Adrenal gland (tissue), 9 donors: ENCODE measurements at regions not wholly inside any gene's neighbourhood (a gene's known extent, or its start where the extent isn't known, plus 50 kb on each side); places are given as distances from the start of the nearest gene placed in this dataset.

ENCODE experiments used
- DNase-seq, 7 donors: peaks; one replicate each; pipeline ENCODE4 v3.0.0-alpha.2; 2019 to 2020
- H3K27ac ChIP-seq, 5 donors: fragments of 200-600 bp; sonication (generic) in 4 of 5; 1 replicate in 3 of 5; 2 replicates in 2 of 5; pipeline versions ENCODE4 v1.5.1 to v1.8.0; 2016 to 2020; ENCODE audit warnings: mild to moderate bottlenecking in 1 of 5
- H3K27me3 ChIP-seq: fragments of 200-600 bp; 2 replicates; pipeline ENCODE4 v1.8.0; 2021
- H3K36me3 ChIP-seq, 2 donors: fragments of 200-600 bp; replicated peaks in 1 of 2; 1 replicate in 1 of 2; 2 replicates in 1 of 2; pipeline versions ENCODE4 v1.5.1 to v1.8.0; 2018 to 2022
- H3K4me1 ChIP-seq, 2 donors: fragments of 200-600 bp; replicated peaks in 1 of 2; 1 replicate in 1 of 2; 2 replicates in 1 of 2; pipeline versions ENCODE4 v1.5.1 to v1.8.0; 2018 to 2021
- H3K4me3 ChIP-seq, 4 donors: fragments of 200-600 bp; sonication (generic) in 3 of 4; one replicate each; pipeline ENCODE4 v1.5.1; 2016 to 2018
- H3K9me3 ChIP-seq, 3 donors: fragments of 200-600 bp; sonication (generic) in 1 of 3; replicated peaks in 1 of 3; 1 replicate in 2 of 3; 2 replicates in 1 of 3; pipeline versions ENCODE4 v1.5.1 to v1.8.0; 2016 to 2021
- CTCF ChIP-seq, 6 experiments: fragments of 450-650 bp in 4 of 6; fragments of 200-600 bp in 2 of 6; sonication (generic) in 1 of 6; IDR thresholded peaks; 1 replicate in 5 of 6; 2 replicates in 1 of 6; pipeline versions ENCODE4 v1.5.1 to v1.8.0; 2016 to 2021; ENCODE audit warnings: antibody characterized with exemption in 6 of 6, mild to moderate bottlenecking in 2 of 6, moderate library complexity in 1 of 6
- POLR2A ChIP-seq, 2 donors: fragments of 450-650 bp; IDR thresholded peaks; one replicate each; pipeline ENCODE4 v1.6.1; 2017; ENCODE audit warnings: antibody characterized with exemption in 2 of 2, mild to moderate bottlenecking in 2 of 2, moderate library complexity in 1 of 2
- whole genome bisulfite sequencing, 4 donors: extraction: QIAGEN DNeasy Blood & Tissue Kit in 2 of 4; methylation state at CpG; one replicate each; pipeline versions ENCODE4 v1.1.5 to v1.1.7; 2013 to 2017; 5-methylcytosine and 5-hydroxymethylcytosine counted together
- intact Hi-C, 2 donors: fragments of 100-400 bp; cut with DNase I; formaldehyde crosslinking; loops; one replicate each; pipeline versions ENCODE4 v1.14.1 to v1.15.0; 2022 to 2023
- donor health status: healthy with polysubstance abuse.
- donor health status: Bipolar disorder and iron deficiency.
- donor health status: DM: yes; HTN: yes; CAD: no.
- donor health status: DM: no; HTN: no; CAD: no.
- donor health status: DM: no; HTN: no; CAD: no.

GRCh38 chrX:104430742-104431119, 135.3 kb upstream of the IL1RAPL2 start:
- H3K9me3 ChIP-seq, result no peaks in the 10 kb centered on the region
- peaks cover 9% of the 10 kb centered on the region for H3K27me3 ChIP-seq
- H3K4me1 ChIP-seq, result no peaks in the 10 kb centered on the region
- TF ChIP-seq CTCF (IDR thresholded peaks at IDR 0.05) (no peak), POLR2A (IDR thresholded peaks at IDR 0.05) (no peak)
- WGBS, 4 donors, result 45 to 86% (median 77%) methylated on average over 1 of the region's 1 CpG
- H3K27ac ChIP-seq, result no peak overlapping the region
- H3K36me3 ChIP-seq, result no peaks in the 10 kb centered on the region
- no peak overlapping the region for H3K4me3 ChIP-seq
- no peak for DNase-seq
- intact Hi-C loops, result no loop called here

GRCh38 chrX:104430072-104430741, 135.8 kb upstream of the IL1RAPL2 start:
- H3K4me3 ChIP-seq, result no peak overlapping the region
- no peaks in the 10 kb centered on the region for H3K36me3 ChIP-seq
- no peaks in the 10 kb centered on the region for H3K9me3 ChIP-seq
- no peak for DNase-seq
- TF ChIP-seq POLR2A (IDR thresholded peaks at IDR 0.05), result no peak
- no peak for TF ChIP-seq CTCF (IDR thresholded peaks at IDR 0.05)
- intact Hi-C loops, result no loop called here
- no peak overlapping the region for H3K27ac ChIP-seq
- peaks cover 9% of the 10 kb centered on the region for H3K27me3 ChIP-seq
- 28 to 50% (median 46%) methylated on average over 3 to 4 of the region's 4 CpGs for WGBS, 4 donors
- no peaks in the 10 kb centered on the region for H3K4me1 ChIP-seq

- WGBS, 4 donors, result 70 to 93% (median 84%) methylated on average over 2 of the region's 2 CpGs
- intact Hi-C loops, result no loop called here
- Histone ChIP-seq H3K9me3 (no peaks in the 10 kb centered on the region), H3K4me1 (no peaks in the 10 kb centered on the region), H3K4me3 (no peak overlapping the region), H3K27me3 (no peaks in the 10 kb centered on the region), H3K36me3 (no peaks in the 10 kb centered on the region), H3K27ac (no peak overlapping the region)
- no peak for DNase-seq
- TF ChIP-seq CTCF (IDR thresholded peaks at IDR 0.05) (no peak), POLR2A (IDR thresholded peaks at IDR 0.05) (no peak)
These were observed 137.8 kb upstream of the IL1RAPL2 start for GRCh38 chrX:104428231-104428630.

- 56 to 68% (median 65%) methylated on average over 3 of the region's 3 CpGs for WGBS, 4 donors
- intact Hi-C loops, result no loop called here
- no peaks in the 10 kb centered on the region for H3K36me3 ChIP-seq
These were observed 138.3 kb upstream of the IL1RAPL2 start for GRCh38 chrX:104427693-104428092.

More at GRCh38 chrX:104427693-104428092, 138.3 kb upstream of the IL1RAPL2 start:
- Histone ChIP-seq H3K27me3 (no peaks in the 10 kb centered on the region), H3K9me3 (no peaks in the 10 kb centered on the region), H3K27ac (no peak overlapping the region), H3K4me3 (no peak overlapping the region), H3K4me1 (no peaks in the 10 kb centered on the region)
- DNase-seq, result no peak
- no peak for TF ChIP-seq CTCF (IDR thresholded peaks at IDR 0.05)
- TF ChIP-seq POLR2A (IDR thresholded peaks at IDR 0.05), result no peak
